Keratinocyte (primary cell): ENCODE measurements at regions not wholly inside any gene's neighbourhood (a gene's known extent, or its start where the extent isn't known, plus 50 kb on each side); places are given as distances from the start of the nearest gene placed in this dataset.

ENCODE experiments used
- CTCF ChIP-seq, 3 experiments: IDR thresholded peaks in 1 of 3; conservative IDR thresholded peaks in 1 of 3; optimal IDR thresholded peaks in 1 of 3; 2 replicates in 2 of 3; 3 replicates in 1 of 3; pipeline versions ENCODE3 to v1.5.1; 2011; ENCODE audit warnings: low read length in 3 of 3, mild to moderate bottlenecking in 3 of 3, moderate library complexity in 2 of 3, control low read depth in 1 of 3, inconsistent platforms in 1 of 3; ENCODE audit not compliant: insufficient read depth in 2 of 3; ENCODE audit errors: extremely low read depth in 1 of 3
- EZH2 ChIP-seq: IDR thresholded peaks from one replicate; pipeline ENCODE4 v1.6.1; 2012; ENCODE audit warnings: inconsistent platforms, mild to moderate bottlenecking, low read length, moderate library complexity

- TF ChIP-seq EZH2 (no peak), CTCF (optimal IDR thresholded peaks at IDR 0.05 in 1 of 3, IDR thresholded peaks at IDR 0.05 in 1 of 3, conservative IDR thresholded peaks at IDR 0.05 in 1 of 3; ENCODE audit: extremely low read depth in 1 of 3, insufficient read depth in 2 of 3, low read length in 3 of 3) (no peak)
Measured at GRCh38 chr1:239098400-239099037, 287.8 kb upstream of the CHRM3 start.
